ENCODE measurements at regions not wholly inside any gene's neighbourhood (a gene's known extent, or its start where the extent isn't known, plus 50 kb on each side); places are given as distances from the start of the nearest gene placed in this dataset.

- no peaks in the 10 kb centered on the region for H3K36me3 Mint-ChIP-seq (ENCODE audit: unreplicated experiment)
- no peak overlapping the region for H3K27ac Mint-ChIP-seq (ENCODE audit: unreplicated experiment)
- TF ChIP-seq CTCF (IDR thresholded peaks at IDR 0.05), result no peak
- H3K4me3 Mint-ChIP-seq (ENCODE audit: unreplicated experiment), result no peak overlapping the region
- peak; percentile 62 for DNase-seq (ENCODE audit: extremely low spot score, unreplicated experiment)
- no peaks in the 10 kb centered on the region for H3K27me3 Mint-ChIP-seq (ENCODE audit: unreplicated experiment)
- peaks cover 19% of the 10 kb centered on the region for H3K4me1 Mint-ChIP-seq (ENCODE audit: unreplicated experiment)
- H3K9me3 Mint-ChIP-seq (ENCODE audit: unreplicated experiment), result no peaks in the 10 kb centered on the region
Observed at GRCh38 chr6:168136001-168136400, 57.0 kb upstream of the FRMD1 start.

GRCh38 chr6:168134560-168135201 is 55.7 kb upstream of the FRMD1 start:
- H3K27me3 Mint-ChIP-seq (ENCODE audit: unreplicated experiment), result no peaks in the 10 kb centered on the region
- no peaks in the 10 kb centered on the region for H3K36me3 Mint-ChIP-seq (ENCODE audit: unreplicated experiment)
- peaks cover 19% of the 10 kb centered on the region for H3K4me1 Mint-ChIP-seq (ENCODE audit: unreplicated experiment)
- no peak for TF ChIP-seq CTCF (IDR thresholded peaks at IDR 0.05)
- no peak overlapping the region for H3K27ac Mint-ChIP-seq (ENCODE audit: unreplicated experiment)
- H3K4me3 Mint-ChIP-seq (ENCODE audit: unreplicated experiment), result no peak overlapping the region
- no peak for DNase-seq (ENCODE audit: extremely low spot score, unreplicated experiment)
- no peaks in the 10 kb centered on the region for H3K9me3 Mint-ChIP-seq (ENCODE audit: unreplicated experiment)

- no peak for TF ChIP-seq CTCF (IDR thresholded peaks at IDR 0.05)
- H3K36me3 Mint-ChIP-seq (ENCODE audit: unreplicated experiment), result no peaks in the 10 kb centered on the region
- H3K9me3 Mint-ChIP-seq (ENCODE audit: unreplicated experiment), result no peaks in the 10 kb centered on the region
- H3K27me3 Mint-ChIP-seq (ENCODE audit: unreplicated experiment), result no peaks in the 10 kb centered on the region
- H3K27ac Mint-ChIP-seq (ENCODE audit: unreplicated experiment), result no peak overlapping the region
- H3K4me3 Mint-ChIP-seq (ENCODE audit: unreplicated experiment), result no peak overlapping the region
- DNase-seq (ENCODE audit: extremely low spot score, unreplicated experiment), result peak; percentile 75
- peaks cover 19% of the 10 kb centered on the region for H3K4me1 Mint-ChIP-seq (ENCODE audit: unreplicated experiment)
Observed at GRCh38 chr6:168133687-168134559, 54.9 kb upstream of the FRMD1 start.

- TF ChIP-seq CTCF (IDR thresholded peaks at IDR 0.05), result no peak
- H3K4me3 Mint-ChIP-seq (ENCODE audit: unreplicated experiment), result no peak overlapping the region
- no peak overlapping the region for H3K27ac Mint-ChIP-seq (ENCODE audit: unreplicated experiment)
- H3K4me1 Mint-ChIP-seq (ENCODE audit: unreplicated experiment), result peaks cover 19% of the 10 kb centered on the region
- H3K36me3 Mint-ChIP-seq (ENCODE audit: unreplicated experiment), result no peaks in the 10 kb centered on the region
- peak; percentile 83 for DNase-seq (ENCODE audit: extremely low spot score, unreplicated experiment)
- H3K27me3 Mint-ChIP-seq (ENCODE audit: unreplicated experiment), result no peaks in the 10 kb centered on the region
- no peaks in the 10 kb centered on the region for H3K9me3 Mint-ChIP-seq (ENCODE audit: unreplicated experiment)
Observed at GRCh38 chr6:168133168-168133561, 54.2 kb upstream of the FRMD1 start.

- peak; percentile 66 for TF ChIP-seq CTCF (IDR thresholded peaks at IDR 0.05)
- DNase-seq (ENCODE audit: extremely low spot score, unreplicated experiment), result peak; percentile 80
- Mint-ChIP-seq H3K36me3 (ENCODE audit: unreplicated experiment) (no peaks in the 10 kb centered on the region), H3K27ac (ENCODE audit: unreplicated experiment) (no peak overlapping the region), H3K4me3 (ENCODE audit: unreplicated experiment) (no peak overlapping the region), H3K27me3 (ENCODE audit: unreplicated experiment) (no peaks in the 10 kb centered on the region), H3K4me1 (ENCODE audit: unreplicated experiment) (peaks cover 17% of the 10 kb centered on the region), H3K9me3 (ENCODE audit: unreplicated experiment) (no peaks in the 10 kb centered on the region)
Observed at GRCh38 chr6:168132531-168133167, 53.6 kb upstream of the FRMD1 start.
